H1 (cell line): ENCODE measurements at regions not wholly inside any gene's neighbourhood (a gene's known extent, or its start where the extent isn't known, plus 50 kb on each side); places are given as distances from the start of the nearest gene placed in this dataset.

Experiments used
- CTCF ChIA-PET: fragments of 300-600 bp; sonication (Branson Sonifier 250); formaldehyde crosslinking; loops from one replicate; lab custom pipeline; 2021; ENCODE audit not compliant: partially characterized antibody; lab: Charles Lee
- POLR2A ChIA-PET: fragments of 300-600 bp; sonication (Branson Sonifier 250); formaldehyde crosslinking; loops from one replicate; lab custom pipeline; 2021; ENCODE audit warnings: inconsistent platforms; ENCODE audit not compliant: partially characterized antibody; lab: Charles Lee
- DNase-seq, 2 experiments: peaks; one replicate each; pipeline versions ENCODE4 v3.0.0 to v3.0.0-alpha.2; 2010 to 2022; ENCODE audit warnings: low spot score in 2 of 2, low read depth in 1 of 2, mixed read lengths in 1 of 2
- FAIRE-seq: peaks from 2 replicates; lab custom pipeline; 2011; peaks lifted over from hg19 to GRCh38; lab: Jason Lieb, UNC
- H2AFZ ChIP-seq: 2 replicates; pipeline ENCODE4 v1.8.1; 2012; ENCODE audit warnings: low read length, inconsistent platforms
- H2AK5ac ChIP-seq: 2 replicates; pipeline ENCODE4 v1.6.1; 2013; ENCODE audit warnings: low read depth, low read length
- H2BK120ac ChIP-seq: replicated peaks from 2 replicates; pipeline ENCODE3; 2013; ENCODE audit warnings: low read depth, low read length, inconsistent platforms
- H2BK12ac ChIP-seq: 2 replicates; pipeline ENCODE4 v1.6.1; 2013; ENCODE audit warnings: low read depth, low read length
- H2BK15ac ChIP-seq: 2 replicates; pipeline ENCODE4 v1.6.1; 2013; ENCODE audit warnings: low read length
- H2BK20ac ChIP-seq: 2 replicates; pipeline ENCODE4 v1.6.1; 2013; ENCODE audit warnings: low read length
- H2BK5ac ChIP-seq: 2 replicates; pipeline ENCODE4 v1.6.1; 2013; ENCODE audit warnings: low read depth, low read length
- H3K14ac ChIP-seq: 2 replicates; pipeline ENCODE4 v1.6.1; 2013; ENCODE audit warnings: inconsistent platforms; ENCODE audit not compliant: insufficient read length
- H3K18ac ChIP-seq: 2 replicates; pipeline ENCODE4 v1.6.1; 2013; ENCODE audit warnings: low read length; ENCODE audit errors: extremely low read depth
- H3K23ac ChIP-seq: 2 replicates; pipeline ENCODE4 v1.6.1; 2013; ENCODE audit warnings: inconsistent platforms; ENCODE audit not compliant: insufficient read length
- H3K23me2 ChIP-seq: 2 replicates; pipeline ENCODE4 v1.6.1; 2013; ENCODE audit warnings: low read depth, low read length
- H3K27ac ChIP-seq: 2 replicates; pipeline ENCODE4 v1.6.1; 2011; ENCODE audit warnings: low read depth, low read length, inconsistent platforms
- H3K27me3 ChIP-seq, 4 experiments: replicated peaks in 1 of 4; 1 replicate in 1 of 4; 2 replicates in 3 of 4; pipeline versions ENCODE4 v1.6.1 to v1.8.1; 2011 to 2013; ENCODE audit warnings: low read length in 3 of 4, mild to moderate bottlenecking in 3 of 4, inconsistent platforms in 2 of 4, mixed read lengths in 2 of 4, moderate library complexity in 1 of 4; ENCODE audit not compliant: control insufficient read depth in 3 of 4, insufficient read depth in 3 of 4; ENCODE audit errors: extremely low read depth in 1 of 4
- H3K36me3 ChIP-seq, 4 experiments: 2 replicates each; pipeline versions ENCODE4 v1.6.1 to v1.8.1; 2011 to 2013; ENCODE audit warnings: mild to moderate bottlenecking in 4 of 4, low read length in 3 of 4, moderate library complexity in 2 of 4, control low read depth in 1 of 4, inconsistent platforms in 1 of 4; ENCODE audit not compliant: insufficient read depth in 4 of 4, control insufficient read depth in 2 of 4
- H3K4ac ChIP-seq: replicated peaks from 2 replicates; pipeline ENCODE3; 2013; ENCODE audit warnings: low read length, low read depth, mixed read lengths, inconsistent platforms; ENCODE audit not compliant: insufficient read length
- H3K4me1 ChIP-seq, 4 experiments: replicated peaks in 1 of 4; 1 replicate in 1 of 4; 2 replicates in 3 of 4; pipeline versions ENCODE4 v1.6.1 to v1.8.1; 2011 to 2013; ENCODE audit warnings: low read length in 3 of 4, inconsistent platforms in 2 of 4, mixed read lengths in 1 of 4; ENCODE audit not compliant: insufficient read depth in 4 of 4, control insufficient read depth in 3 of 4
- H3K4me2 ChIP-seq, 2 experiments: 2 replicates each; pipeline versions ENCODE4 v1.6.1 to v1.8.1; 2011 to 2013; ENCODE audit warnings: low read depth in 2 of 2, low read length in 2 of 2, control low read depth in 1 of 2, inconsistent platforms in 1 of 2, mild to moderate bottlenecking in 1 of 2; ENCODE audit not compliant: insufficient read depth in 1 of 2
- H3K4me3 ChIP-seq, 4 experiments: fragments of 200-600, 300-600 bp in 1 of 4; sonication (generic), shearing (Covaris generic), sonication (Bioruptor Twin) in 1 of 4; 2 replicates each; pipeline versions ENCODE4 v1.5.1 to v1.8.1; 2011 to 2016; ENCODE audit warnings: low read length in 4 of 4, low read depth in 3 of 4, control low read depth in 2 of 4, inconsistent platforms in 2 of 4, mild to moderate bottlenecking in 2 of 4, mixed read lengths in 1 of 4, moderate library complexity in 1 of 4; ENCODE audit not compliant: insufficient read depth in 2 of 4; ENCODE audit errors: extremely low read depth in 1 of 4
- H3K56ac ChIP-seq: replicated peaks from 2 replicates; pipeline ENCODE3; 2013; ENCODE audit warnings: low read depth, mild to moderate bottlenecking, mixed read lengths, low read length, inconsistent platforms; ENCODE audit not compliant: insufficient read length
- H3K79me1 ChIP-seq: 2 replicates; pipeline ENCODE4 v1.6.1; 2013; ENCODE audit warnings: low read depth, low read length, control low read depth
- H3K79me2 ChIP-seq, 2 experiments: 2 replicates each; pipeline versions ENCODE4 v1.6.1 to v1.8.1; 2012 to 2013; ENCODE audit warnings: low read length in 2 of 2, mild to moderate bottlenecking in 2 of 2, inconsistent platforms in 1 of 2; ENCODE audit not compliant: insufficient read depth in 2 of 2, control insufficient read depth in 1 of 2
- H3K9ac ChIP-seq, 4 experiments: replicated peaks in 1 of 4; 1 replicate in 1 of 4; 2 replicates in 3 of 4; pipeline versions ENCODE4 v1.6.1 to v1.8.1; 2011 to 2013; ENCODE audit warnings: low read depth in 3 of 4, low read length in 3 of 4, control low read depth in 2 of 4, mild to moderate bottlenecking in 2 of 4, moderate library complexity in 2 of 4, inconsistent platforms in 1 of 4; ENCODE audit errors: extremely low read depth in 1 of 4
- H3K9me3 ChIP-seq, 2 experiments: 2 replicates each; pipeline versions ENCODE4 v1.6.1 to v1.8.1; 2012 to 2013; ENCODE audit warnings: mild to moderate bottlenecking in 2 of 2, moderate library complexity in 2 of 2, control low read depth in 1 of 2, inconsistent platforms in 1 of 2, low read depth in 1 of 2, low read length in 1 of 2, mixed read lengths in 1 of 2; ENCODE audit not compliant: insufficient read depth in 2 of 2
- H4K20me1 ChIP-seq, 2 experiments: replicated peaks in 1 of 2; 2 replicates each; pipeline versions ENCODE3 to v1.8.1; 2011 to 2013; ENCODE audit warnings: inconsistent platforms in 2 of 2, low read length in 2 of 2, mild to moderate bottlenecking in 1 of 2; ENCODE audit not compliant: insufficient read depth in 2 of 2, control insufficient read depth in 1 of 2
- H4K5ac ChIP-seq: 2 replicates; pipeline ENCODE4 v1.6.1; 2013; ENCODE audit warnings: low read length, low read depth, mixed read lengths, inconsistent platforms; ENCODE audit not compliant: insufficient read length
- H4K8ac ChIP-seq: 2 replicates; pipeline ENCODE4 v1.8.0; 2013; ENCODE audit warnings: mild to moderate bottlenecking, moderate library complexity, low read length, inconsistent platforms; ENCODE audit not compliant: insufficient read depth; ENCODE audit errors: extremely low read depth
- H4K91ac ChIP-seq: replicated peaks from 2 replicates; pipeline ENCODE3; 2013; ENCODE audit warnings: low read length, mixed read lengths, inconsistent platforms; ENCODE audit not compliant: insufficient read length
- CBX8 ChIP-seq: fragments of 300-800, 300-1000 bp; sonication (generic); IDR thresholded peaks from 2 replicates; pipeline ENCODE4 v1.7.1; 2016; ENCODE audit warnings: low read depth, low read length, borderline replicate concordance
- CHD1 ChIP-seq: IDR thresholded peaks from 2 replicates; pipeline ENCODE4 v1.6.1; 2012; ENCODE audit warnings: low read depth, low read length, improper control_type of control experiment
- CTBP2 ChIP-seq: IDR thresholded peaks from 2 replicates; pipeline ENCODE4 v1.7.0; 2011; ENCODE audit warnings: borderline replicate concordance, mild to moderate bottlenecking, moderate library complexity, mixed read lengths, low read length; ENCODE audit not compliant: insufficient read depth, insufficient read length
- EGR1 ChIP-seq: IDR thresholded peaks from 2 replicates; pipeline ENCODE4 v1.6.1; 2011; ENCODE audit warnings: low read depth, low read length, borderline replicate concordance
- EZH2 ChIP-seq: fragments of 200-600 bp; sonication (generic); IDR thresholded peaks from 2 replicates; pipeline ENCODE4 v1.7.1; 2012; ENCODE audit warnings: low read depth, mild to moderate bottlenecking, moderate library complexity, low read length, inconsistent platforms; ENCODE audit not compliant: severe bottlenecking
- GABPA ChIP-seq: IDR thresholded peaks from 2 replicates; pipeline ENCODE4 v1.6.1; 2011; ENCODE audit warnings: mild to moderate bottlenecking, low read length, moderate library complexity, borderline replicate concordance; ENCODE audit not compliant: insufficient read depth
- JUN ChIP-seq: IDR thresholded peaks from 2 replicates; pipeline ENCODE4 v1.6.1; 2011; ENCODE audit warnings: low read depth, mild to moderate bottlenecking, improper control_type of control experiment, low read length
- KDM4A ChIP-seq: IDR thresholded peaks from one replicate; pipeline ENCODE4 v1.7.1; 2012; ENCODE audit warnings: low read depth, mild to moderate bottlenecking, moderate library complexity, low read length, inconsistent platforms; ENCODE audit not compliant: severe bottlenecking
- PHF8 ChIP-seq: fragments of 200-600 bp; sonication (generic); conservative IDR thresholded peaks from 2 replicates; pipeline ENCODE4 v1.7.1; 2012; ENCODE audit warnings: low read depth, mild to moderate bottlenecking, inconsistent platforms, low read length, moderate library complexity
- POLR2AphosphoS5 ChIP-seq: IDR thresholded peaks from 2 replicates; pipeline ENCODE4 v1.6.1; 2011; ENCODE audit warnings: low read depth, low read length
- RAD21 ChIP-seq, 2 experiments: IDR thresholded peaks in 1 of 2; conservative IDR thresholded peaks in 1 of 2; 2 replicates each; pipeline ENCODE4 v1.6.1; 2011; ENCODE audit warnings: low read depth in 2 of 2, low read length in 2 of 2, improper control_type of control experiment in 1 of 2, inconsistent platforms in 1 of 2, mild to moderate bottlenecking in 1 of 2, moderate library complexity in 1 of 2
- SIX5 ChIP-seq: IDR thresholded peaks from 2 replicates; pipeline ENCODE4 v1.6.1; 2011; ENCODE audit warnings: mild to moderate bottlenecking, low read depth, low read length
- SP2 ChIP-seq: IDR thresholded peaks from 2 replicates; pipeline ENCODE4 v1.6.1; 2012; ENCODE audit warnings: mild to moderate bottlenecking, low read length, inconsistent platforms
- SP4 ChIP-seq: IDR thresholded peaks from 2 replicates; pipeline ENCODE4 v1.6.1; 2012; ENCODE audit warnings: low read length, inconsistent platforms
- TCF12 ChIP-seq: IDR thresholded peaks from 2 replicates; pipeline ENCODE4 v1.6.1; 2011; ENCODE audit warnings: low read depth, mild to moderate bottlenecking, low read length
- WGBS, 2 experiments: shearing (Covaris generic) in 1 of 2; methylation state at CpG; one replicate each; pipeline versions ENCODE4 v1.1.6 to v1.1.7; 2013 to 2015; ENCODE audit warnings: low lambda C conversion rate in 2 of 2, mixed read lengths in 2 of 2, inconsistent platforms in 1 of 2, low coverage in 1 of 2, missing lambda C conversion rate in 1 of 2; ENCODE audit not compliant: insufficient replicate concordance in 2 of 2, insufficient coverage in 1 of 2, insufficient read length in 1 of 2; ENCODE audit errors: extremely low coverage in 1 of 2, missing lambda C conversion rate in 1 of 2; 5-methylcytosine and 5-hydroxymethylcytosine counted together

DNA sequence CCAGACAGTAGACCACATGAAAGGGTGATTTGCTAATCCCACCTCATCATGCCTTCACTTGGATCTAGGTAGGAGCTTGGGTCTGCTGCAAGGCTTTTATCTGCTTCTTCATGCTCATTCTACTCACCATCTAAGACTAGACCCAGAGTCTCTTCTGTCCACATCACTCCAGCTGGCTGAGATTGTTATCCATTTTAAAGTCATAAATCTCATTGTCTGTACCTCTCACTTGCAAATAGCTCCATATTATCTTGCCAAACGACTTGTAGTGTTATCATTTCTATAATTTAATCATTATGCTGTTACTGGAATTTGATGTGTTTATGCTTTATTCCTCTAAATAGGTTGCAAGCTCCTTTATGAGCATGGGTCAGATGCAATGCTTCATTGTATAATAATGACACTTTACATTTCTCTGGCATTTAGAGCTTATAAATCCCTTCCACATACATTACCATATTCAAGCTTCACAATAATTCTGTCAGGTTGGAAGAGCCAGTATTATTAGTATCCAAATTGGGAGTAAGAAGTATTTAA is 254.2 kb upstream of the SORL1-AS1 start:
- Histone ChIP-seq H3K9ac (no peak overlapping the region), H3K18ac (no peak overlapping the region), H3K9me3 (no peaks in the 10 kb centered on the region), H2BK12ac (no peak overlapping the region), H3K4me3 (no peak overlapping the region), H3K23ac (no peak overlapping the region), H2BK5ac (no peak overlapping the region), H3K23me2 (no peaks in the 10 kb centered on the region), H3K14ac (no peak overlapping the region), H3K79me1 (no peaks in the 10 kb centered on the region), H3K36me3 (no peaks in the 10 kb centered on the region), H2AK5ac (no peak overlapping the region), H4K20me1 (no peaks in the 10 kb centered on the region), H2AFZ (no peak overlapping the region), H2BK20ac (no peak overlapping the region), H3K27me3 (peaks cover 0 to 2% (median 0%) of the 10 kb centered on the region in 4 experiments; a peak in 1 of 7 replicates), H3K27ac (no peak overlapping the region), H4K91ac (no peak overlapping the region), H4K5ac (no peak overlapping the region), H4K8ac (no peak overlapping the region), H3K79me2 (no peaks in the 10 kb centered on the region), H3K4ac (no peak overlapping the region), H2BK120ac (no peak overlapping the region), H3K4me1 (peaks cover 0 to 6% (median 4%) of the 10 kb centered on the region in 4 experiments; a peak in 2 of 7 replicates), H3K56ac (no peak overlapping the region), H3K4me2 (no peak overlapping the region), H2BK15ac (no peak overlapping the region)
- DNase-seq (no peak), FAIRE-seq (no peak)
- 87% methylated on average over 1 of the region's 1 CpG; no CpG with 5 or more reads in 1 of the 2 experiments for WGBS, 2 experiments
- POLR2A ChIA-PET: no interaction called here
- CTCF ChIA-PET: interaction anchor here (0.6 to 1.3 kb wide), 2 partner anchors 11 to 46 kb away, joined by 4 to 5 read pairs; no protein-coding TSS in a partner anchor
- TF ChIP-seq SP4 (no peak), EZH2 (no peak), CTBP2 (no peak), TCF12 (no peak), CHD1 (no peak), RAD21 (IDR thresholded peaks at IDR 0.05 in 1 of 2, conservative IDR thresholded peaks at IDR 0.05 in 1 of 2; ENCODE audit: low read depth in 2 of 2, low read length in 2 of 2) (no peak), GABPA (no peak), JUN (no peak), SIX5 (no peak), EGR1 (no peak), KDM4A (no peak), PHF8 (no peak), POLR2AphosphoS5 (no peak), SP2 (no peak), CBX8 (no peak)
